H1 (cell line): ENCODE measurements at regions not wholly inside any gene's neighbourhood (a gene's known extent, or its start where the extent isn't known, plus 50 kb on each side); places are given as distances from the start of the nearest gene placed in this dataset.

Source experiments
- KDM1A ChIP-seq: fragments of 200-600, 300-600 bp; sonication (generic); IDR thresholded peaks from 2 replicates; pipeline ENCODE4 v1.7.1; 2016; ENCODE audit warnings: mild to moderate bottlenecking, low read length, borderline replicate concordance
- TF ChIP-seq, protein P1 (sequence below), 3 experiments: IDR thresholded peaks; 1 replicate in 2 of 3; 2 replicates in 1 of 3; pipeline versions ENCODE4 v1.5.1 to v1.6.1; 2011; ENCODE audit warnings: low read length in 3 of 3, mild to moderate bottlenecking in 3 of 3, inconsistent platforms in 2 of 3, low read depth in 1 of 3, moderate library complexity in 1 of 3; ENCODE audit not compliant: insufficient read depth in 1 of 3; ENCODE audit errors: control extremely low read depth in 1 of 3

DNA sequence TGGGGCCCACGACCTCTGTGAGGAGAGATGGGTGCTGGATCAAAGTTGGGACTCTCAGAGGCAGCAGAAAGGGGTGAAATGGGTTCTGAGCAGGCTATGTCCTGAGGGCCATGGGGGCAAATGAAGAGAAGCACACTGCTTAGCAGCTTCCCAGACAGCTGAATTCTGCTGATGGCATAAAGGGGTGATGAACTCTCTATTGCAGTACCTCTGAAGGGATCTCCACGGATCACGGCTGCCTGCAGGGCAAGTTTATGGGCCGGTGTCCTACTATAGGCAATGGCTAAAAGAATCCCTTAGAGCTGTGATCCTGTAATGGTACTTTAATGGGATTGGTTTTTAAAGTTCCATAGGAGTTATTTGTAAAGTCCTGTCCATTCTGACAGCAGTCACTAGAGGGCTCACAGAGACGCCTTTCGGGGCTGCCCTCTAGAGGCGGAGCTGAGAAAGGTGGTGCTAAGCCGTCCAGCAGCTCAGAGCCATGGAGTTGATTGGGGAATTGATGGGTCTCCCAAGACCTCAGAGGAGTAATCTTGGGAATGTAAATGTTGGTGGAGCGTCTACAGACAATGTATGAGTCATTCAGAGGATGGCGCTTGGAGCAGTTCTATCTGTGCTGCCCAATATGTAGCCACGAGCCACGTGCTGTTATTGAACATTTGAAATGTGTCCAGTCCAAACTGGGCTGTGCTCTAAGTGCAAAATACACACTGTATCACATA lies 287.3 kb downstream of the COG6 start (continued):
- no peak for TF ChIP-seq KDM1A
- TF ChIP-seq, protein P1, sequence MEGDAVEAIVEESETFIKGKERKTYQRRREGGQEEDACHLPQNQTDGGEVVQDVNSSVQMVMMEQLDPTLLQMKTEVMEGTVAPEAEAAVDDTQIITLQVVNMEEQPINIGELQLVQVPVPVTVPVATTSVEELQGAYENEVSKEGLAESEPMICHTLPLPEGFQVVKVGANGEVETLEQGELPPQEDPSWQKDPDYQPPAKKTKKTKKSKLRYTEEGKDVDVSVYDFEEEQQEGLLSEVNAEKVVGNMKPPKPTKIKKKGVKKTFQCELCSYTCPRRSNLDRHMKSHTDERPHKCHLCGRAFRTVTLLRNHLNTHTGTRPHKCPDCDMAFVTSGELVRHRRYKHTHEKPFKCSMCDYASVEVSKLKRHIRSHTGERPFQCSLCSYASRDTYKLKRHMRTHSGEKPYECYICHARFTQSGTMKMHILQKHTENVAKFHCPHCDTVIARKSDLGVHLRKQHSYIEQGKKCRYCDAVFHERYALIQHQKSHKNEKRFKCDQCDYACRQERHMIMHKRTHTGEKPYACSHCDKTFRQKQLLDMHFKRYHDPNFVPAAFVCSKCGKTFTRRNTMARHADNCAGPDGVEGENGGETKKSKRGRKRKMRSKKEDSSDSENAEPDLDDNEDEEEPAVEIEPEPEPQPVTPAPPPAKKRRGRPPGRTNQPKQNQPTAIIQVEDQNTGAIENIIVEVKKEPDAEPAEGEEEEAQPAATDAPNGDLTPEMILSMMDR (IDR thresholded peaks at IDR 0.05; ENCODE audit: control extremely low read depth in 1 of 3, insufficient read depth in 1 of 3, low read depth in 1 of 3, low read length in 3 of 3): peak; percentile 95 to 100 (median 100)
